H1 (cell line): ENCODE measurements at regions not wholly inside any gene's neighbourhood (a gene's known extent, or its start where the extent isn't known, plus 50 kb on each side); places are given as distances from the start of the nearest gene placed in this dataset.

Experiments used
- EZH2 ChIP-seq: fragments of 200-600 bp; sonication (generic); IDR thresholded peaks from 2 replicates; pipeline ENCODE4 v1.7.1; 2012; ENCODE audit warnings: low read depth, mild to moderate bottlenecking, moderate library complexity, low read length, inconsistent platforms; ENCODE audit not compliant: severe bottlenecking
- PHF8 ChIP-seq: fragments of 200-600 bp; sonication (generic); conservative IDR thresholded peaks from 2 replicates; pipeline ENCODE4 v1.7.1; 2012; ENCODE audit warnings: low read depth, mild to moderate bottlenecking, inconsistent platforms, low read length, moderate library complexity
- POLR2A ChIP-seq, 2 experiments: IDR thresholded peaks; 1 replicate in 1 of 2; 2 replicates in 1 of 2; pipeline ENCODE4 v1.6.1; 2011; ENCODE audit warnings: low read depth in 2 of 2, low read length in 2 of 2, mild to moderate bottlenecking in 2 of 2; ENCODE audit errors: control extremely low read depth in 1 of 2
- RFX5 ChIP-seq: IDR thresholded peaks from 2 replicates; pipeline ENCODE4 v1.6.1; 2011; ENCODE audit warnings: low read depth, low read length, improper control_type of control experiment, borderline replicate concordance
- SIN3A ChIP-seq, 2 experiments: IDR thresholded peaks in 1 of 2; conservative IDR thresholded peaks in 1 of 2; 2 replicates each; pipeline ENCODE4 v1.6.1; 2011 to 2012; ENCODE audit warnings: low read length in 2 of 2, improper control_type of control experiment in 1 of 2, low read depth in 1 of 2, mild to moderate bottlenecking in 1 of 2
- ZNF274 ChIP-seq: IDR thresholded peaks from 2 replicates; pipeline ENCODE4 v1.7.0; 2012; ENCODE audit warnings: low read length, borderline replicate concordance; ENCODE audit errors: extremely low read depth

- TF ChIP-seq ZNF274 (no peak), RFX5 (no peak), PHF8 (no peak), EZH2 (no peak), SIN3A (conservative IDR thresholded peaks at IDR 0.05 in 1 of 2, IDR thresholded peaks at IDR 0.05 in 1 of 2; ENCODE audit: low read depth in 1 of 2, low read length in 2 of 2) (no peak), POLR2A (IDR thresholded peaks at IDR 0.05; ENCODE audit: control extremely low read depth in 1 of 2, low read depth in 2 of 2, low read length in 2 of 2) (no peak)
Measured at GRCh38 chr14:25444381-25444780, 394.4 kb upstream of the STXBP6 start.
